NB4 (cell line): ENCODE measurements at regions not wholly inside any gene's neighbourhood (a gene's known extent, or its start where the extent isn't known, plus 50 kb on each side); places are given as distances from the start of the nearest gene placed in this dataset.

ENCODE experiments used
- DNase-seq: peaks from one replicate; pipeline ENCODE4 v3.0.0; 2010; ENCODE audit warnings: low read depth
- H3K4me3 ChIP-seq: one replicate; pipeline ENCODE4 v1.5.1; 2011; ENCODE audit warnings: mild to moderate bottlenecking, low read depth, low read length, moderate library complexity
- CTCF ChIP-seq: IDR thresholded peaks from one replicate; pipeline ENCODE4 v1.5.1; 2012; ENCODE audit warnings: low read depth, low read length
- MYC ChIP-seq: IDR thresholded peaks from 2 replicates; pipeline ENCODE4 v1.6.1; 2011; ENCODE audit warnings: low read depth, low read length
- POLR2A ChIP-seq: IDR thresholded peaks from 2 replicates; pipeline ENCODE4 v1.6.1; 2011; ENCODE audit warnings: mild to moderate bottlenecking; ENCODE audit not compliant: insufficient read length; ENCODE audit errors: extremely low read depth
- TF ChIP-seq, protein P1 (sequence below): IDR thresholded peaks from 2 replicates; pipeline ENCODE4 v1.6.1; 2011; ENCODE audit warnings: low read depth, low read length

- no peak overlapping the region for H3K4me3 ChIP-seq
- no peak for DNase-seq
- TF ChIP-seq, protein P1, sequence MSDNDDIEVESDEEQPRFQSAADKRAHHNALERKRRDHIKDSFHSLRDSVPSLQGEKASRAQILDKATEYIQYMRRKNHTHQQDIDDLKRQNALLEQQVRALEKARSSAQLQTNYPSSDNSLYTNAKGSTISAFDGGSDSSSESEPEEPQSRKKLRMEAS: no peak
- no peak for TF ChIP-seq CTCF
- TF ChIP-seq POLR2A: no peak
- no peak for TF ChIP-seq MYC
Measured at GRCh38 chr9:91035825-91036208, 234.2 kb downstream of the SYK start.

DNA sequence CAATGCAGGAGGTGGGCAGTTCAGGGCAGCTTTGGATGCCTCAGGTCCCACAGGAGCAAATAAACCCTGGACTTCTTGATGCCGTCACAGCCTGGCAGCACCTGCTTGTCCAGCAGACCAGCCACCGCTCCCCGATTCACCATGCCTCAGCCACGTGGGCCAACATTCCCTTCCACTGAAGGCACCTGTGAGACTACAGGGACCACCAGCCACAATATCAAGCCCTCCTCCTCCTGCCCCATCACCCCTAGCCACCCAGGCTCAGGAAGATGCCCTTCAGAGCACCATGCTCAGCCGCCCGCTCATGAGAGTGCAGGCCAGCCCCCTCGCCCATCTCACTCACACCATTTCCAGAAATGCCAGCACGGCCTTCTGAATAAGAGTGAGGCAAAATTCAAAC lies 234.7 kb downstream of the SYK start:
- H3K4me3 ChIP-seq: no peak overlapping the region
- TF ChIP-seq POLR2A (no peak), CTCF (no peak), MYC (no peak)
- TF ChIP-seq, protein P1: no peak
- DNase-seq: no peak

DNA sequence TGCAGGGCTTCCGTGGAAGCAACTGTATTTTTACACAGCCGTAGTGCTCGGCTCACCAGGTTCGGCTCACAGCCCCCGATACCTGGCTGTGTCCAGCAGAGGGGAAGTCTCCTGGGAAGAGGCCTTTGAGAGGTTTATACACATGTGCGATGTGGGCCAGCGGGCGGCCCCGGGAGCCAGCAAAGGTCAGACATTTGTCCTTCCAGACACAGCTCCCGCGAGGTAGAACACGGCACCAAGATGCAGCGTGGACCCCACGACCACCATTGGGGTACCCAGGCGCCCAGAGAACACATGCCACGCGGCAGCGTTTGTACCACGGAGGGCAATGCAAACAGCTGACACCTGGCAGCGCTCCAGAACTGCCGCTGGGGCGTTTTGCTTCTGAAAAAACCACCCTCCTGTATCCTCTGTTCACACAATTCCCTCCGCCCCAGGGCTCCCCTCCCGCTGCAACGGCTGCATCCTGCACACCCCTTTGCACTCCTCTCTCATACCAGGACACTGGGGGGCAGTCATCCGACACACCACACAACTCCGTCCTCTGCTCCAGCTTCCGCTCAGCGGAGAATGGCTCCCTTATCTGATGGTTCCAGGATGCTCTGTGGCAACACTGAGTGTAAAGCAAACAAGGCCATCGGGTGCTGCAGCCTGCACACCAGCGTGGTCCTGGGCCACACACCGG lies 235.3 kb downstream of the SYK start:
- peak; percentile 91 for DNase-seq
- peak; percentile 52 for TF ChIP-seq CTCF
- no peak for TF ChIP-seq POLR2A
- TF ChIP-seq MYC: peak; percentile 42
- TF ChIP-seq, protein P1: peak; percentile 47
- no peak overlapping the region for H3K4me3 ChIP-seq

GRCh38 chr9:91037511-91038482 lies 236.2 kb downstream of the SYK start:
- H3K4me3 ChIP-seq: no peak overlapping the region
- TF ChIP-seq CTCF: no peak
- TF ChIP-seq MYC: 0 out of 2 replicates have a peak, but pooled peaks have one; percentile 10
- peak; percentile 46 for DNase-seq

DNA sequence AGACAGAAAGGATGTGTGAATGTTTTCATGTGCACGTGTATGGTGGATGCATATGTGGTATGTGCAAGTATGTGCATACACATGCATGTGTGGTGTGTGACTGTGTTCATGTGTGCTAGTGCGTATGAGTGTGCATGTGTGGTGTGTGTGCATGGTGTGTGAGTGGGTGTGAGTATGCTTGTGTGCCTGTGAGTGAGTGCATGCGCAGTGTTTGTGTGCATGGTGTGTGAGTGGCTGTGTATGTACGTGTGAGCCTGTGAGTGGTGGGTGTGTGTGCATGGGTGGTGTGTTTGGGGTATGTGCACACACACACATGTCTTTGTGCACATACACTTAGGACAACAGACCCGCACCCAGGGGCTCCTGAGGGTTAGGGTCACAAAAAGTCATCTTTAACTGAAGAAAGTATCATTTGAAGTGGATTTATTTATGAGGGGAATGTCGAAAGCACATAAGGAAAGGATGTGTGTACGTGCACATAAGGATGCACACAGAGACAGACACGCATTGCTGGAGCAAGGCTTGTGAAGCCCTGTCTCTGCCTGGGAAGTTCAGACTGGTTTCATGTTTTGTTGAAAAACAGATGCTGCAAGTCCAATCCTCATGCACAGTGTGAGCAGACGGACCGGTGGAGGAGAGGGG lies 237.0 kb downstream of the SYK start:
- no peak for TF ChIP-seq POLR2A
- DNase-seq: no peak
- no peak overlapping the region for H3K4me3 ChIP-seq

- TF ChIP-seq CTCF: no peak
- TF ChIP-seq, protein P1: no peak
- TF ChIP-seq MYC: no peak
- no peak for TF ChIP-seq POLR2A
- no peak for DNase-seq
- no peak overlapping the region for H3K4me3 ChIP-seq
Measured at GRCh38 chr9:91039125-91039834, 237.7 kb downstream of the SYK start.
